ENCODE measurements at regions not wholly inside any gene's neighbourhood (a gene's known extent, or its start where the extent isn't known, plus 50 kb on each side); places are given as distances from the start of the nearest gene placed in this dataset.

GRCh38 chr4:157509341-157509740 is 288.8 kb downstream of the GRIA2 start:
- DNase-seq (ENCODE audit: low spot score) = no peak

GRCh38 chr4:157502656-157503055 is 282.1 kb downstream of the GRIA2 start:
- DNase-seq (ENCODE audit: low spot score) = no peak

- DNase-seq (ENCODE audit: low spot score) = no peak
These were observed 239.3 kb downstream of the GRIA2 start for GRCh38 chr4:157459785-157460184.

GRCh38 chr4:157447195-157447594 is 226.7 kb downstream of the GRIA2 start:
- DNase-seq (ENCODE audit: low spot score) = no peak

GRCh38 chr4:157444014-157444413 is 223.5 kb downstream of the GRIA2 start:
- DNase-seq (ENCODE audit: low spot score) = no peak

DNA sequence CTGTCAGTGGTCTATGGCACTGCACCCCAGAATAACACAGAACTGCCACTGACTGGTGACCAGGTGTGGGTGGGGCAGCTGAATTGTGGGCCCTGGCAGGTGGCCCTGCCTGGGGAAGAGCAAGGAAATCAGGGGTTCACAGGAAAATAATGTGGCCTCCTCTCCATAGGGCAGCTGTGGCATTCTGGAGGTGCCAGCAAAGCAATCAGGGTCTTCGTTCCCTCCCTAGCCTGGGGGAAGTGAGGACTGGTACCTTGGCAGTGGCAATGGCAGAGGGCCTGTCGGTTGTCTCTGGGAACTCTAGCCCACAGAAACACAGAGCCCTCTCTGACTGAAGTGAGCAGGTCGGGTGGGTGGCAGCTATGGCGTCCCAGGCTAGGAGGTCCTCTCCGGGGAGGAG is 223.0 kb downstream of the GRIA2 start:
- no peak for DNase-seq (ENCODE audit: low spot score)

- no peak for DNase-seq (ENCODE audit: low spot score)
These were observed 205.4 kb downstream of the GRIA2 start for GRCh38 chr4:157425897-157426296.

DNA sequence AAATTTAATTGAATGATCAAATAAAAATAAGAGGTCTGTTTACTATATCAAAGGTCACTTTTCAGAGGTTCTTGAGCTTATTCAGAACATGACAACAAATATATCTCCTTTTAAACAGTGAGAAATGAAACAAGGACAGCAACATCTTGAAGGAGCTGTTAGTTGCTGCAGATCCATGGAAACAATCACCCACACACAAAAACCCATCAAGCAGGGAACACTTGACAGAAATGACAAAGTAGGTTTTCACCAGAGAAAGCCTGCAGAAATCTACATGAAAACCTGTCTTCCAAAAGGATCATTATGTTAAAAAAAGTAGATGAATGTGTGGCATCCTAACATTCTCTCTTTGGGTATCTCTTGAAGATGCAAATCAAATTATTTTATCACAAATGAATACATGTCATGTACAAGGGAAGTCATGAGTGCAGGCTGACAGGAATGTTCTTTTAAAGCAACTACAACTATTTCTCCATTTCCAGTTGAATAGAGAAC is 203.0 kb downstream of the GRIA2 start:
- no peak for DNase-seq (ENCODE audit: low spot score)

GRCh38 chr4:157421365-157421764 is 200.8 kb downstream of the GRIA2 start:
- no peak for DNase-seq (ENCODE audit: low spot score)
